HG03558 (cell line): ENCODE measurements at regions not wholly inside any gene's neighbourhood (a gene's known extent, or its start where the extent isn't known, plus 50 kb on each side); places are given as distances from the start of the nearest gene placed in this dataset.
"Not testable (repeated sequence)": the region's sequence is repeated elsewhere in the genome, so short reads cannot be mapped to it uniquely, and the experiment has no call there.

Experiments used
- ATAC-seq: cut with Tn5 transposase; IDR thresholded peaks from one replicate; pipeline ENCODE4 v1.9.1; 2021; ENCODE audit warnings: moderate number of reproducible peaks; ENCODE audit not compliant: unreplicated experiment; ENCODE audit errors: extremely low read depth

GRCh38 chr20:53779822-53780221 lies 186.2 kb upstream of the ZNF217 start:
- ATAC-seq, result no peak

DNA sequence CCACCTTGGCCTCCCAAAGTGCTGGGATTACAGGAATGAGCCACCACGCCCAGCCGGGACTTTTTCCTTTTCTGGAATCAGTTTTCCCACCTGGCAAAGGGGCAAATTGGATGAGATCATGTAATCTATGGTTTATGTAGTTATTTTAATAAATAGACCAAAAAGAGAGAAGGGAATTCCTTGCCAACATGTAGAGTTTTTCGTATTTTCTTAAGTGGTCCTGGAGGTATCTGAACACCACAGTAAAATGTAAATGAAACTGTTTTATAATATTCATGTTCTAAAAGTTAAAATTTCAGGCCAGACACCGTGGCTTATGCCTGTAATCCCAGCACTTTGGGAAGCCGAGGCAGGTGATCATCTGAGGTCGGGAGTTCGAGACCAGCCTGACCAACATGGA lies 185.1 kb upstream of the ZNF217 start:
- ATAC-seq, result no peak

- ATAC-seq, result no peak
Measured at GRCh38 chr20:53778041-53778516, 184.4 kb upstream of the ZNF217 start.

DNA sequence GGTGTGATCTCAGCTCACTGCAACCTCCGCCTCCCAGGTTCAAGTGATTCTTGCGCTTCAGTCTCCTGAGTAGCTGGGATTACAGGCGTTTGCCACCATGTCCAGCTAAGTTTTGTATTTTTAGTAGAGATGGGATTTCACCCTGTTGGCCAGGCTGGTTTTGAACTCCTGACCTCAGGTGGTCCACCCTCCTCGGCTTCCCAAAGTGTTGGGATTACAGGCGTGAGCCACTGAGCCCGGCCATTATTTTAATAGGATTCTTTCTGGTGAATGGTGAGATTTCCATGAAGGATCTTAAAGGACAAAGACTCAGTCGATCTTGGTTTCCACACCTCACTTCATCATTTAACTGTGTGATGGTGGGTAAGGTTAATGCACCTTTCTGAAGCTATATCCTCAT lies 183.8 kb upstream of the ZNF217 start:
- not testable (repeated sequence) for ATAC-seq

DNA sequence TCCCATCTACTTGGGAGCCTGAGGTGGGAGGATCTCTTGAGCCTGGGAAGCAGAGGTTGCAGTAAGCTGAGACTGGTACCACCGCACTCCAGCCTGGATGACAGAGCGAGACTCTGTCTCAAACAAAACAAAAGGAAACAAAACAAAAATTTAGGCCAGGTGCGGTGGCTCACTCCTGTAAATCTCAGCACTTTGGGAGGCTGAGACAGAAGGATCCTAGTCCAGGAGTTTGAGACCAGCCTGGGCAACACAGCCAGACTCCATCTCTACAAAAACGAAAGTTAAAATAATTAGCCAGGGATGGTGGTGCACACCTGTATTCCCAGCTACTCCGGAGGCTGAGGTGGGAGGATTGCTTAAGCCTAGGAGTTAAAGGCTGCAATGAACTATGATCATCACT lies 183.2 kb upstream of the ZNF217 start:
- no peak for ATAC-seq

GRCh38 chr20:53774461-53775203 lies 181.0 kb upstream of the ZNF217 start:
- ATAC-seq, result no peak

- ATAC-seq, result no peak
Measured at GRCh38 chr20:53773792-53774401, 180.3 kb upstream of the ZNF217 start.

DNA sequence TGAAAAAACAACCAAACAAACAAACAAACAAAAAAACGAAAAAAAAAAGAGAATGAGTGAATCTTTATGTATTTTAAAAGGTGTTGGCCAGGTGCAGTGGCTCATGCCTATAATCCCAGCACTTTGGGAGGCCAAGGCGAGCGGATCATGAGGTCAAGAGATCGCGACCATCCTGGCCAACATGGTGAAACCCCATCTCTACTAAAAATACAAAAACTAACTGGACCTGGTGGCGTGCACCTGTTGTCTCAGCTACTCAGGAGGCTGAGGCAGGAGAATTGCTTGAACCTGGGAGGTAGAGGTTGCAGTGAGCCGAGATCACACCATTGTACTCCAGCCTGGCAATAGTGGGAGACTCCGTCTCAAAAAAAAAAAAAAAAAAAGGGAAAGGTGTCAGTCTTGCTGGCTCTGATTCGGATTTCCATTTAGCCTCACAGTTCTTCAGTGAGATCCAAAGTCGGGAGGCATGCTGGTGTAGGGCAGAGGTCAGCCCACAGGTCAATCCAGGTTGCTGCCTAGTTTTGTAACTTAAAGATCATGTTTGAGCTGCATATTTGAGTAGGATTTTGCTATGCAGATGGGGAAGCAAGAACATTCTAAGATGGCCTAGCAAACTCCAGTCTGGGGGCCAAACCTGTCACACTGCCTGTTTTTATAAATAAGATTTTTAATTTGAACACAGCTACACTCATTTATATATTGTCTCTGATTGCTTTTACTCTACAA lies 179.6 kb upstream of the ZNF217 start:
- not testable (repeated sequence) for ATAC-seq

GRCh38 chr20:53769041-53769440 lies 175.4 kb upstream of the ZNF217 start:
- no peak for ATAC-seq

GRCh38 chr20:53768329-53768728 lies 174.7 kb upstream of the ZNF217 start:
- ATAC-seq, result no peak

DNA sequence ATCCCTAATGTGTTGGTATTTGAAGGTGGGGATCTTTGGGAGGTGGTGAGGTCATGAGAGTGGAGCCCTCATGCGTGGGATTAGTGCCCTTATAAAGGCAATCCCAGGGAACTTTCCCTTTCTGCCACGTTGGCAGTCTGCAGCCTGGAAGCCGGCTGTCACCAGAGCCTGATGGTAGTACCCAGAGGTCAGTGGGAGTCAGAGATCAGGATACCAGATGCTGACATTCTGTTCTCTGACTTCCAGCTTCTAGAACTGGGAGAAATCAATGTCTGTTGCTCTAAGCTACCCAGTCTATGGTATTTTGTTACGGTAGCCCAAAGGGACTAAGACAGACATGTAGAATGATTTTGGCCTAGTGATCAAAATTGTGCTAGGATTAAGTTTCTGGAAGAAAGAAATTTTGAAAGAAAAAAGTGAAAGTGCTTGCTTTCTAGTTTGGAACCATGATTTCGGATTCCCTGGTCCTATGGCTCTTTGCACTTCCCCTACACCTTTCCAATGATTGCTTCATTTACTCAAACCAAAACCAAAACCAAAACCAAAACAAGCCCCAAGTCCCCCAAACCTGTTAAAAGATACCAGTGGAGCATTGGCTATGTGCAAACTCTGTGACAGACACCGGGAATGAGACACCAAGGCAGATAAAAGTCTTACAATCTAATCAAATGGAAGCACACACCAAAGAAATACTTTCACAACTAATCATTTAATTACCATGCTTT lies 173.7 kb upstream of the ZNF217 start:
- ATAC-seq, result no peak

- no peak for ATAC-seq
Measured at GRCh38 chr20:53764415-53764800, 170.8 kb upstream of the ZNF217 start.

GRCh38 chr20:53763707-53764414 lies 170.2 kb upstream of the ZNF217 start:
- no peak for ATAC-seq

GRCh38 chr20:53762423-53762798 lies 168.8 kb upstream of the ZNF217 start:
- ATAC-seq, result not testable (repeated sequence)

GRCh38 chr20:53760025-53760441 lies 166.4 kb upstream of the ZNF217 start:
- no peak for ATAC-seq

- no peak for ATAC-seq
Measured at GRCh38 chr20:53757472-53757913, 163.9 kb upstream of the ZNF217 start.

GRCh38 chr20:53755733-53756531 lies 162.3 kb upstream of the ZNF217 start:
- no peak for ATAC-seq

- ATAC-seq, result no peak
Measured at GRCh38 chr20:53753880-53754459, 160.3 kb upstream of the ZNF217 start.
